HL-60 (cell line): ENCODE measurements at regions not wholly inside any gene's neighbourhood (a gene's known extent, or its start where the extent isn't known, plus 50 kb on each side); places are given as distances from the start of the nearest gene placed in this dataset.

Experiments used
- DNase-seq, 2 experiments: peaks; one replicate each; pipeline ENCODE4 v3.0.0-alpha.2; 2010 to 2020; ENCODE audit warnings: low read depth in 1 of 2, low spot score in 1 of 2
- H3K27ac ChIP-seq: fragments of 250-450 bp; sonication (Bioruptor Pico); replicated peaks from 2 replicates; pipeline ENCODE4 v1.5.1; 2020; ENCODE audit warnings: mild to moderate bottlenecking, moderate library complexity
- H3K27me3 ChIP-seq: fragments of 250-450 bp; sonication (Bioruptor Pico); 2 replicates; pipeline ENCODE4 v1.5.1; 2021; ENCODE audit warnings: mild to moderate bottlenecking, moderate library complexity; ENCODE audit not compliant: insufficient read depth, poor library complexity, severe bottlenecking
- H3K4me3 ChIP-seq: replicated peaks from 2 replicates; pipeline ENCODE4 v1.5.1; 2011; ENCODE audit warnings: mild to moderate bottlenecking, control low read depth, low read length; ENCODE audit not compliant: insufficient read depth
- CTCF ChIP-seq: IDR thresholded peaks from one replicate; pipeline ENCODE4 v1.5.1; 2011; ENCODE audit warnings: low read length, control low read depth, inconsistent platforms; ENCODE audit not compliant: insufficient read depth
- GABPA ChIP-seq: IDR thresholded peaks from 2 replicates; pipeline ENCODE4 v1.6.1; 2012; ENCODE audit warnings: low read depth
- POLR2AphosphoS5 ChIP-seq: IDR thresholded peaks from 2 replicates; pipeline ENCODE4 v1.6.1; 2012; ENCODE audit warnings: low read depth
- REST ChIP-seq: IDR thresholded peaks from 2 replicates; pipeline ENCODE4 v1.6.1; 2012; ENCODE audit warnings: low read depth; ENCODE audit not compliant: insufficient replicate concordance
- SPI1 ChIP-seq: IDR thresholded peaks from 2 replicates; pipeline ENCODE4 v1.6.1; 2012; ENCODE audit warnings: low read depth, mild to moderate bottlenecking, borderline replicate concordance

- H3K27ac ChIP-seq: no peak overlapping the region; the same call in 1 of the 2 replicates
- H3K27me3 ChIP-seq: no peaks in the 10 kb centered on the region
- TF ChIP-seq CTCF: no peak
- no peak for TF ChIP-seq GABPA
- no peak for TF ChIP-seq SPI1
- no peak for TF ChIP-seq POLR2AphosphoS5
- no peak for TF ChIP-seq REST
- H3K4me3 ChIP-seq: no peak overlapping the region
- no peak for DNase-seq
These were observed 77.8 kb upstream of the LINC01488 start for GRCh38 chr11:69403556-69404215.

GRCh38 chr11:69406060-69406459 is 75.4 kb upstream of the LINC01488 start:
- TF ChIP-seq SPI1: no peak
- no peak for TF ChIP-seq POLR2AphosphoS5
- TF ChIP-seq CTCF: no peak
- no peak for TF ChIP-seq REST
- no peak for TF ChIP-seq GABPA
- H3K4me3 ChIP-seq: no peak overlapping the region
- H3K27ac ChIP-seq: no peak overlapping the region
- no peak for DNase-seq
- no peaks in the 10 kb centered on the region for H3K27me3 ChIP-seq

- no peak for DNase-seq
- Histone ChIP-seq H3K4me3 (no peak overlapping the region), H3K27ac (no peak overlapping the region), H3K27me3 (no peaks in the 10 kb centered on the region)
- TF ChIP-seq POLR2AphosphoS5 (no peak), SPI1 (no peak)
These were observed 71.4 kb upstream of the LINC01488 start for GRCh38 chr11:69409812-69410645.

- DNase-seq: no peak
- Histone ChIP-seq H3K4me3 (no peak overlapping the region), H3K27ac (no peak overlapping the region), H3K27me3 (no peaks in the 10 kb centered on the region)
- no peak; the same call in 1 of the 2 replicates for TF ChIP-seq SPI1
- no peak for TF ChIP-seq REST
- no peak for TF ChIP-seq CTCF
- no peak for TF ChIP-seq GABPA
- TF ChIP-seq POLR2AphosphoS5: no peak
These were observed 70.1 kb upstream of the LINC01488 start for GRCh38 chr11:69411257-69411924.
